A549 (cell line): ENCODE measurements at regions not wholly inside any gene's neighbourhood (a gene's known extent, or its start where the extent isn't known, plus 50 kb on each side); places are given as distances from the start of the nearest gene placed in this dataset.

Experiments
- CEBPB ChIP-seq, 2 experiments: fragments of >200 bp in 1 of 2; sonication (Bioruptor Twin) in 1 of 2; formaldehyde crosslinking in 1 of 2; IDR thresholded peaks; 2 replicates each; pipeline ENCODE4 v1.6.1; 2012 to 2016
- ESRRA ChIP-seq: fragments of 150-350 bp; IDR thresholded peaks from 2 replicates; pipeline ENCODE4 v1.6.1; 2014; ENCODE audit warnings: mild to moderate bottlenecking, low read length, borderline replicate concordance
- HDAC2 ChIP-seq: fragments of 200-600 bp; sonication (generic); IDR thresholded peaks from 2 replicates; pipeline ENCODE4 v1.6.1; 2016
- HMGXB4 ChIP-seq: fragments of 250-450 bp; sonication (Bioruptor Pico); IDR thresholded peaks from 2 replicates; pipeline ENCODE4 v1.5.0; 2021; ENCODE audit warnings: mild to moderate bottlenecking, moderate library complexity, borderline replicate concordance
- TF ChIP-seq, protein P1 (sequence below): fragments of >200 bp; sonication (Bioruptor Twin); formaldehyde crosslinking; IDR thresholded peaks from 3 replicates; pipeline ENCODE4 v1.5.1; 2016

GRCh38 chr11:42824067-42824466, 487.7 kb upstream of the API5 start:
- TF ChIP-seq, protein P1, sequence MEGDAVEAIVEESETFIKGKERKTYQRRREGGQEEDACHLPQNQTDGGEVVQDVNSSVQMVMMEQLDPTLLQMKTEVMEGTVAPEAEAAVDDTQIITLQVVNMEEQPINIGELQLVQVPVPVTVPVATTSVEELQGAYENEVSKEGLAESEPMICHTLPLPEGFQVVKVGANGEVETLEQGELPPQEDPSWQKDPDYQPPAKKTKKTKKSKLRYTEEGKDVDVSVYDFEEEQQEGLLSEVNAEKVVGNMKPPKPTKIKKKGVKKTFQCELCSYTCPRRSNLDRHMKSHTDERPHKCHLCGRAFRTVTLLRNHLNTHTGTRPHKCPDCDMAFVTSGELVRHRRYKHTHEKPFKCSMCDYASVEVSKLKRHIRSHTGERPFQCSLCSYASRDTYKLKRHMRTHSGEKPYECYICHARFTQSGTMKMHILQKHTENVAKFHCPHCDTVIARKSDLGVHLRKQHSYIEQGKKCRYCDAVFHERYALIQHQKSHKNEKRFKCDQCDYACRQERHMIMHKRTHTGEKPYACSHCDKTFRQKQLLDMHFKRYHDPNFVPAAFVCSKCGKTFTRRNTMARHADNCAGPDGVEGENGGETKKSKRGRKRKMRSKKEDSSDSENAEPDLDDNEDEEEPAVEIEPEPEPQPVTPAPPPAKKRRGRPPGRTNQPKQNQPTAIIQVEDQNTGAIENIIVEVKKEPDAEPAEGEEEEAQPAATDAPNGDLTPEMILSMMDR, result no peak
- TF ChIP-seq CEBPB (IDR thresholded peaks at IDR 0.05) (no peak), ESRRA (no peak), HDAC2 (no peak), HMGXB4 (CRISPR knock-in tag) (no peak)
